DOHH2 (cell line): ENCODE measurements at regions not wholly inside any gene's neighbourhood (a gene's known extent, or its start where the extent isn't known, plus 50 kb on each side); places are given as distances from the start of the nearest gene placed in this dataset.

ENCODE experiments used
- H3F3A ChIP-seq: fragments of 200-600 bp; sonication (generic), shearing (Covaris generic); 2 replicates; pipeline ENCODE4 v1.6.0; 2016; ENCODE audit warnings: antibody characterized with exemption, mild to moderate bottlenecking; ENCODE audit not compliant: control insufficient read depth, insufficient read depth
- H3K27ac ChIP-seq: fragments of 200-600 bp; sonication (generic); 2 replicates; pipeline ENCODE4 v1.5.1; 2014; ENCODE audit warnings: low read depth, mild to moderate bottlenecking, low read length, moderate library complexity
- H3K27me3 ChIP-seq: fragments of 200-600 bp; sonication (generic); 2 replicates; pipeline ENCODE4 v1.6.1; 2014; ENCODE audit warnings: mild to moderate bottlenecking, low read length, mixed read lengths; ENCODE audit not compliant: control insufficient read depth
- H3K36me3 ChIP-seq: fragments of 200-600 bp; sonication (generic); 2 replicates; pipeline ENCODE4 v1.6.1; 2014; ENCODE audit warnings: mild to moderate bottlenecking, low read length, moderate library complexity, mixed read lengths; ENCODE audit not compliant: control insufficient read depth
- H3K4me1 ChIP-seq: fragments of 200-600 bp; sonication (generic); 2 replicates; pipeline ENCODE4 v1.6.1; 2014; ENCODE audit warnings: mild to moderate bottlenecking, low read length, mixed read lengths; ENCODE audit not compliant: control insufficient read depth
- H3K4me2 ChIP-seq: fragments of 200-600 bp; sonication (generic); 2 replicates; pipeline ENCODE4 v1.6.0; 2014; ENCODE audit warnings: mild to moderate bottlenecking, low read length, moderate library complexity
- H3K4me3 ChIP-seq: fragments of 200-600 bp; sonication (generic); 2 replicates; pipeline ENCODE4 v1.5.1; 2014; ENCODE audit warnings: mild to moderate bottlenecking, low read length, mixed read lengths
- H3K79me2 ChIP-seq: fragments of 200-600 bp; sonication (generic); 2 replicates; pipeline ENCODE4 v1.6.1; 2014; ENCODE audit warnings: mild to moderate bottlenecking, low read length, mixed read lengths; ENCODE audit not compliant: control insufficient read depth
- H3K9me2 ChIP-seq: fragments of 200-600 bp; sonication (generic); replicated peaks from 2 replicates; pipeline ENCODE4 v1.6.1; 2014; ENCODE audit warnings: mild to moderate bottlenecking, low read length, mixed read lengths; ENCODE audit not compliant: control insufficient read depth
- H3K9me3 ChIP-seq: fragments of 200-600 bp; sonication (generic); 2 replicates; pipeline ENCODE4 v1.6.1; 2014; ENCODE audit warnings: antibody characterized with exemption, low read length, mixed read lengths; ENCODE audit not compliant: control insufficient read depth, insufficient read depth
- H4K20me1 ChIP-seq: fragments of 200-600 bp; sonication (generic); 2 replicates; pipeline ENCODE4 v1.6.0; 2014; ENCODE audit warnings: low read depth, mild to moderate bottlenecking, antibody characterized with exemption, low read length, moderate library complexity; ENCODE audit not compliant: control insufficient read depth, insufficient read depth
- EZH2phosphoT487 ChIP-seq: fragments of 200-600 bp; sonication (generic); IDR thresholded peaks from 2 replicates; pipeline ENCODE4 v1.6.1; 2017; ENCODE audit warnings: borderline replicate concordance, mild to moderate bottlenecking, antibody characterized with exemption, low read length, moderate library complexity, mixed read lengths
- TF ChIP-seq, protein P1 (sequence below): fragments of 200-600 bp; sonication (generic); IDR thresholded peaks from one replicate; pipeline ENCODE4 v1.5.1; 2014; ENCODE audit warnings: antibody characterized with exemption, mild to moderate bottlenecking, low read depth, low read length; ENCODE audit not compliant: poor library complexity, severe bottlenecking

DNA sequence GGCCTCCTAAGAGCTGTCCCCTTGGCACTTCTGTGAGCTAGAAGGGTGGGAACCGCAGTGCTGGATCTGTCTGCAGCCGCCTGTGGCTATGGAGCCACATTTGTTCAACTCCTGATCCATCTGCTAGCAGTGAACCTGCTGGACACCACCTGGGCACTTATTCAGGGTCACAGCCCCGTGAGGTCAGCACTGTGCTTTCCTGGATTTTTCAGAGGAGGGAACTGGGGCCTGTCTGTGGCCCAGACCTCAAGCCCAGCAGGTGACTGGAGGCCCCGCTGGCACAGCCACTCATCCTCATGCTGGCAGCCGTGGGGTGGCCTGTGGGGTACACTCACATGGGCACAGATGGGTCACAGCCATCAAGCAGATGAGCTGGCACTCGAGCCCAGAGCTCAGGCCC, 155.3 kb downstream of the TFCP2L1 start:
- TF ChIP-seq EZH2phosphoT487 = no peak
- TF ChIP-seq, protein P1, sequence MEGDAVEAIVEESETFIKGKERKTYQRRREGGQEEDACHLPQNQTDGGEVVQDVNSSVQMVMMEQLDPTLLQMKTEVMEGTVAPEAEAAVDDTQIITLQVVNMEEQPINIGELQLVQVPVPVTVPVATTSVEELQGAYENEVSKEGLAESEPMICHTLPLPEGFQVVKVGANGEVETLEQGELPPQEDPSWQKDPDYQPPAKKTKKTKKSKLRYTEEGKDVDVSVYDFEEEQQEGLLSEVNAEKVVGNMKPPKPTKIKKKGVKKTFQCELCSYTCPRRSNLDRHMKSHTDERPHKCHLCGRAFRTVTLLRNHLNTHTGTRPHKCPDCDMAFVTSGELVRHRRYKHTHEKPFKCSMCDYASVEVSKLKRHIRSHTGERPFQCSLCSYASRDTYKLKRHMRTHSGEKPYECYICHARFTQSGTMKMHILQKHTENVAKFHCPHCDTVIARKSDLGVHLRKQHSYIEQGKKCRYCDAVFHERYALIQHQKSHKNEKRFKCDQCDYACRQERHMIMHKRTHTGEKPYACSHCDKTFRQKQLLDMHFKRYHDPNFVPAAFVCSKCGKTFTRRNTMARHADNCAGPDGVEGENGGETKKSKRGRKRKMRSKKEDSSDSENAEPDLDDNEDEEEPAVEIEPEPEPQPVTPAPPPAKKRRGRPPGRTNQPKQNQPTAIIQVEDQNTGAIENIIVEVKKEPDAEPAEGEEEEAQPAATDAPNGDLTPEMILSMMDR = no peak
- no peak overlapping the region for H3K4me2 ChIP-seq
- H3K4me1 ChIP-seq = no peaks in the 10 kb centered on the region
- no peak overlapping the region for H3K27ac ChIP-seq
- H4K20me1 ChIP-seq = no peaks in the 10 kb centered on the region
- H3K9me3 ChIP-seq = peaks cover 5% of the 10 kb centered on the region; the same call in 1 of the 2 replicates
- H3F3A ChIP-seq = no peaks in the 10 kb centered on the region
- no peaks in the 10 kb centered on the region for H3K36me3 ChIP-seq
- H3K4me3 ChIP-seq = no peak overlapping the region
- H3K9me2 ChIP-seq = no peaks in the 10 kb centered on the region
- H3K79me2 ChIP-seq = no peaks in the 10 kb centered on the region
- no peaks in the 10 kb centered on the region for H3K27me3 ChIP-seq

DNA sequence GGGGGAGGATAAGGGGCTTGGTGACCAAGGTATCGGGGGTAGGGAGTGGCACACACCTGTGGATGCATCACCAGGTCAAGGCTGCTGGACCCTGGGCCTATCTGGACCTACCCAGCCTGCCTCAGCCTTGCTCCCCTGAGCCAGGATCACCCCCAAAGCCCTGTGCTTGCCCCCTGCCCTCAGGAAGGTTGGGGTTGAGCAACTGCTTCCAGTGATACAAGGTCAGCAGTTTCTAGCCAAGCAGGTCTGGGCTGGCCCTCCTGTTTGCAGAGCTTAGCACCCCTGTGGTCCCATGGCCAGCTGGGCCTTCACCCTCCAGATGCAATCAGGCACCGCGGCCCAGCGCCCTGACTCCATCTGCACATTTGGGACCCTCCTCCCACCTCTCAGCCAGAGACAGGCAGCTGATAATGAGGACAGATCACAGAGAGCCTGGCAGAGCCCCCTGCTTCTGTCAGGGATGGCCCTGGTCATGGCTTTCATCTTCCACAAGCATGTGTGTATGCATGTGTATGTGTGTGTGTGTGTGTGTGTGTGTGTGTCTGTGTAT, 154.6 kb downstream of the TFCP2L1 start:
- Histone ChIP-seq H3K9me2 (no peaks in the 10 kb centered on the region), H3K4me1 (no peaks in the 10 kb centered on the region), H4K20me1 (no peaks in the 10 kb centered on the region), H3F3A (no peaks in the 10 kb centered on the region), H3K4me3 (no peak overlapping the region), H3K36me3 (no peaks in the 10 kb centered on the region), H3K4me2 (no peak overlapping the region), H3K27me3 (no peaks in the 10 kb centered on the region), H3K9me3 (peaks cover 5% of the 10 kb centered on the region; the same call in 1 of the 2 replicates), H3K79me2 (no peaks in the 10 kb centered on the region), H3K27ac (no peak overlapping the region)
- TF ChIP-seq EZH2phosphoT487 = no peak
- TF ChIP-seq, protein P1 = no peak

DNA sequence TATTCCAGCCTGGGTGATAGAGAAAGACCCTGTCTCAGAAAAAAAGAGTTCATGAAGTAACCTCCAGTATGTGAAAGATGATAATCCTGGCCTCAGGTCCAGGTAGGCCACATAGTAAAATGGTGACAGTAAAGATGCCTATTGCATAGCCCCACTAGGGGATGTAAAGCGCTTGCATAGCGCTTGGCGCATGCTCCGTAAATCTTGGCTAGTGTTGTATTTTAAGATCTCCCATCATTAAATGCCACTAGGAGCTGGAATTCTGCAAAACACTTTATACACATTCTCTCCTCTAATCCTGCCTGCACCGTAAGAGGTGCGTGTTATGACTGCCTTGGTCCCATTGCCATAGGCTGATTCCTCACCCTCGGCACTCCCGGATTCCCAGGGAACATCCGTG, 153.6 kb downstream of the TFCP2L1 start:
- H3K9me2 ChIP-seq = no peaks in the 10 kb centered on the region
- no peaks in the 10 kb centered on the region for H3K27me3 ChIP-seq
- no peaks in the 10 kb centered on the region for H3K79me2 ChIP-seq
- no peaks in the 10 kb centered on the region for H3K4me1 ChIP-seq
- no peak overlapping the region for H3K27ac ChIP-seq
- H4K20me1 ChIP-seq = no peaks in the 10 kb centered on the region
- no peak overlapping the region for H3K4me2 ChIP-seq
- no peak for TF ChIP-seq EZH2phosphoT487
- TF ChIP-seq, protein P1 = no peak
- H3K36me3 ChIP-seq = no peaks in the 10 kb centered on the region
- no peaks in the 10 kb centered on the region for H3F3A ChIP-seq
- H3K9me3 ChIP-seq = peaks cover under 1% of the 10 kb centered on the region; the same call in 1 of the 2 replicates
- no peak overlapping the region for H3K4me3 ChIP-seq
